Fibroblast of the aortic adventitia (primary cell): ENCODE measurements at regions not wholly inside any gene's neighbourhood (a gene's known extent, or its start where the extent isn't known, plus 50 kb on each side); places are given as distances from the start of the nearest gene placed in this dataset.
"Not testable (repeated sequence)": the region's sequence is repeated elsewhere in the genome, so short reads cannot be mapped to it uniquely, and the experiment has no call there.

Experiments used
- DNase-seq: peaks from one replicate; pipeline ENCODE4 v3.0.0-alpha.2; 2010; ENCODE audit warnings: low read depth
- H3K4me3 ChIP-seq: 2 replicates; pipeline ENCODE4 v1.5.1; 2011; ENCODE audit warnings: low read depth, mild to moderate bottlenecking, control low read depth, low read length, moderate library complexity
- CTCF ChIP-seq: IDR thresholded peaks from 2 replicates; pipeline ENCODE4 v1.5.1; 2011; ENCODE audit warnings: mild to moderate bottlenecking, low read length, control low read depth, inconsistent platforms; ENCODE audit not compliant: insufficient read depth

GRCh38 chrX:148080593-148080992, 99.5 kb downstream of the FMR1NB start:
- DNase-seq = no peak
- no peak for TF ChIP-seq CTCF
- H3K4me3 ChIP-seq = no peak overlapping the region

GRCh38 chrX:148084611-148085010, 103.5 kb downstream of the FMR1NB start:
- no peak for DNase-seq
- H3K4me3 ChIP-seq = no peak overlapping the region
- no peak for TF ChIP-seq CTCF

GRCh38 chrX:148120151-148120550, 139.0 kb downstream of the FMR1NB start:
- TF ChIP-seq CTCF = no peak
- H3K4me3 ChIP-seq = no peak overlapping the region
- DNase-seq = no peak

GRCh38 chrX:148120999-148121623, 140.0 kb downstream of the FMR1NB start:
- TF ChIP-seq CTCF = no peak
- no peak overlapping the region for H3K4me3 ChIP-seq
- DNase-seq = no peak

- not testable (repeated sequence) for H3K4me3 ChIP-seq, DNase-seq
These were observed 147.9 kb downstream of the FMR1NB start for GRCh38 chrX:148128872-148129505.

- no peak overlapping the region for H3K4me3 ChIP-seq
- no peak for TF ChIP-seq CTCF
- DNase-seq = peak; percentile 11
These were observed 152.1 kb downstream of the FMR1NB start for GRCh38 chrX:148133105-148133725.

GRCh38 chrX:148134578-148134977, 153.4 kb downstream of the FMR1NB start:
- no peak for TF ChIP-seq CTCF
- DNase-seq = no peak
- H3K4me3 ChIP-seq = no peak overlapping the region
